ENCODE measurements at regions not wholly inside any gene's neighbourhood (a gene's known extent, or its start where the extent isn't known, plus 50 kb on each side); places are given as distances from the start of the nearest gene placed in this dataset.

DNA sequence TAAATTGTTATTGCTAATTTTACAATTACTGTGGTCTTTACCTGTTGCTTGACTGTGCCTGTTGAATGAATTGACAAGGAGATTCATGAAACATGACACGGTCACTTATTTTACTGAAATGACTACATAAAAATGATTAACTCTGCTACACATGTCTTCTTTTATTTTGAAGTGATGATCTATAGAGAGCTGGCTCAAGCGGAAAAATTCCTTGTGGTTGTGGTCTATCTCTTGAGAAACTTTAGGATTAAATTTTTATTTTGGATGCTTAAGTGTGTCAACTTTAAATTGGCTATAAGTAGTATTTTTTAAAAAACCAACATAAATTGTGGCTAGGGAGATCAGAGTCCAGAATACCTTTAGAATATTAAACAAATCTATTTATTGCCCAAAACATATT, 131.8 kb upstream of the PITX2 start:
- intact Hi-C loops (cut with DNase I) = no loop called here
- no peak for ATAC-seq

DNA sequence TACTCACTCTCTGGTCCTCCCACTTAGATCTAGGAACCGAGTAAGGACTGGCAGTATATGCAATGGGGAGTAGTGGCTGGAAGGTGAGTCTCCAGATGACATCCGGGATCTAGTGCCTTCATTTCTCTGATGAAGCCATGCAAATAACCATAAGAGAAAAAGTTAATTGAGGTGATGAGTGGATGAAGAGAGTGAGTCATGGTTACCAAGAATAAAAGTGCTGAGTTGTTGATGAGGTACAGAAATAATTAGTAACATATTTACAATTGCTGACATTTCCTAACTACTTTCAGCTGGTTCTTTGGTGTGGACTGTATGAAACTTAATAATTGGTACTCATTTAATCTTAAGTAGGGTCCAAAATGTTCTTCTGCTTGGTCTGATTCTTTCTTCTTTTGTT, 146.7 kb upstream of the PITX2 start:
- DNase-seq = no peak
- peak in 1 of 2 donors; percentile 36 for ATAC-seq
- intact Hi-C loops (cut with DNase I) = no loop called here

More for the DNA sequence above, 131.8 kb upstream of the PITX2 start:
- DNase-seq = no peak

DNA sequence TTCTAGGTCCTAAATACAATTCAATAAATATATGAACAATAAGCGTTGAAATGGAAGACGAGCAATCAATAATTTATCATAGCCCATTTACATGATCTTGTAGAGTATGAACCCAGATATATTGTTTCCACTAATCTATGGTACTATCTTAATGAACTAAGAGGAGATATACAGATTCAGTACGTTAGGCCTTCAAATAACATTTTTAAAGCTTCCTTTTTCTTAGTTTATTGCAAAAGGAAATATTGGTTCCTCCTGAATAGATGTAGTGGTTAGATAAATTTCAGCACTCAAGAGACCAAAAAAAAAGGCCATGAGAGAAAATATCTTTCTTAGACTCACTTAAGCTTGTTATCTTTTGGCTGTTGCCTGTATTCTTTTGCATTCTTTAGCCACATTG, 147.5 kb upstream of the PITX2 start:
- ATAC-seq = no peak
- no peak for DNase-seq
- intact Hi-C loops (cut with DNase I) = no loop called here

DNA sequence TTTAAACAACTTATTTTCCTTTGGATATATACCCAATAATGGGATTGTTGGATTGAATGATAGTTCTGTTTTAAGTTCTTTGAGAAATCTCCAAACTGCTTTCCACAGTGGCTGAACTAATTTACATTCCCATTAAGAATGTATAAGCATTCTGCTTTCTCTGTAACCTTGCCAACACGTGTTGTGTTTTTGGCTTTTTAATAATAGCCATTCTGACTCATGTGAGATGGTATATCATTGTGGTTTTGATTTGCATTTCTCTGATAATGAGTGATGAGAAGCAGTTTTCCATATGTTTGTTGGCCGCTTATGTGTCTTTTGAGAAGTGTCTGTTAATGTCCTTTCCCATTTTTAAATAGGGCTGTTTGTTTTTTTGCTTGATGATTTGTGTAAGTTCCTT, 155.6 kb upstream of the PITX2 start:
- ATAC-seq (no peak), DNase-seq (no peak)
- intact Hi-C loops (cut with DNase I) = no loop called here

DNA sequence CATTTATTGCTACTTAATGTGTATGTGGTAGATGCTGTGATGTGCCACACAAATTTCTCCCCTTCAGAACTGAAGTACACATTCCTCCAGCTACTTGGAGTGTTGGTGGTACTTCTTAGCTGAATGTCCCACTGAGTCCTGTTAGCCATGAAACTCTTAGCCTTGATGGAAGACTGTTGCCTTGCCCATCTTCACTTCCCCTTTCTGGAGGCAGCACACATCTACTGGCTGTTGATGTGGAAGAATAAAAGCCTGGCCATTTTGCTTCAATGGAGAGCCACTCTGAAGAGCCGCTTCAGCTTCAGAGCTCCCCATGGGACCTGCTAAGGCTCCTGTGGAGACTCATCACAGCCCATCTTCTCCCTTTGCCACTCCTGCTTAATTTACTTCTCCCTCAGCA, 157.7 kb upstream of the PITX2 start:
- ATAC-seq = no peak
- intact Hi-C loops (cut with DNase I) = no loop called here
- no peak for DNase-seq

DNA sequence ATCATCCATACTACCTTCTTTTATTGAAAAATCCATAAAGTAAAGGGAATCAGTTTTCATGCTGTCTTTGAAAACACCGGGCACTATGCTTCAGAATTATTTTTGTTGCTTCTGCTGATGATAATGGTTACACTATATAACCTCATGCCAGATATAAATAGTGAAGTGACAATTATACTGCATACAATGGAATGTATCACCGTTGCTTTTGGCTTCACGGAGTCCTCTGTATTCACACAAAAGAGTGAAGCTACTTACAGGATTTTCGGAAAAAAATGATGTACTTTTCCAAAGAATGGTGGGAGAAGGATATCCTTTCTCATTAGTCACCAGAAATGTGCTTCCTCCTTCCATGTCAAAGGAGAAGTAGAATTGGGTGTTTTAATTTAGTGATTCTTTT, 159.1 kb upstream of the PITX2 start:
- DNase-seq (no peak), ATAC-seq (no peak)
- intact Hi-C loops (cut with DNase I) = no loop called here

DNA sequence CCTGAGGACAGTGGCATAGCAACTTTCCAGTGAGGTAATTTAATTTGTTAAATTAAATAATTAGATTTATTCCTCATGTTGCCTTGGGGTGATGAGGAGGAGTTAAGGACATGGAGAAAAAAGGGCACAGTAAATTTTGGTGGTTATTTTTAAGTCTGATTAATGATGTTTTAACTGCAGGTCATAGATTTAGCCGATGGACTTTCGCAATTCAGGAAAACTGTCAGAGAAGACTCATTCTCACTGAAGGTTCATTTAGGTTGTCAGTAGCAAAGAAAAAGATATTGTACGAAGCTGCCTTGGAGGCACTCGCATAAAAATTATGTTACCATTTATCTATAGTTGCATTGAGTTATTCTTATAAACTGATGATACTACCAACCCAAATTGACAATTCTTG, 164.2 kb upstream of the PITX2 start:
- ATAC-seq = no peak
- intact Hi-C loops (cut with DNase I) = no loop called here
- DNase-seq = no peak

DNA sequence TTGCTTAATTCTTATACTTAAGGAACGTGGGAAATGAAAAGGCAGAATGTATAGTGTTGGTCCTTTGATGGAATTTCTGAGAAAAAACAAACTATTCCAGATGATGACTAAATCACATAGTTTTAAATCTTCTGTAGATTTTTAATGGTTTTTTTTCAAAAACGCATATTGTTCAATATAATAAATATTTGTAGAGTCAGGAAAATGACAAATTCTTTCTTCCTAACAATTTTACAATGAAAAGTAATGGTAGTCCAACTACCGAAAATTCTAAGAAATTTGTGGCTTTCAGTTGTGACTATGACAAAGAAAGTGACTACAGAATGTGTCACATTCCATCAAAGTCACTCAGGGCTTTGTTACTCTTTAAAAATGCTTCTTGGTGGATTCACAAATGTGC, 164.8 kb upstream of the PITX2 start:
- ATAC-seq = no peak
- DNase-seq = no peak
- intact Hi-C loops (cut with DNase I) = no loop called here

DNA sequence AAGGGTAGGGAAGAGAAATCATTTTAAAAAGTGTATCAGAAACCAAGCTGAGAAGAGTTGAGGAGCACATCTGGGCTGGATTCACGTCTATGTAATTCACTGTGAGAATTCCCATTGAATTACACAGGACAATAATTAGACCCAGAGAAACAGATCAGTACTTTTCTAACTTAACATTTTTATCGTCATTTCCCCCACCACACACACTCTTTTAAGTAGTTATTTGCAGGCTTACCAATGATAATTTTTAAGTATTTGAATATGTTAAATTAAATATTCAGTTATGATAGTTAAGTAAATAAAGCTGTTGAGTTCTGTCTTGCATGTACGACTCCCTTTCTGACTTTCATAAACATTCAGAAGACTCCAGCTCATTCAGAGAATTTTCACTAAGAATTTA, 165.4 kb upstream of the PITX2 start:
- no peak for ATAC-seq
- DNase-seq = no peak
- intact Hi-C loops (cut with DNase I) = no loop called here

DNA sequence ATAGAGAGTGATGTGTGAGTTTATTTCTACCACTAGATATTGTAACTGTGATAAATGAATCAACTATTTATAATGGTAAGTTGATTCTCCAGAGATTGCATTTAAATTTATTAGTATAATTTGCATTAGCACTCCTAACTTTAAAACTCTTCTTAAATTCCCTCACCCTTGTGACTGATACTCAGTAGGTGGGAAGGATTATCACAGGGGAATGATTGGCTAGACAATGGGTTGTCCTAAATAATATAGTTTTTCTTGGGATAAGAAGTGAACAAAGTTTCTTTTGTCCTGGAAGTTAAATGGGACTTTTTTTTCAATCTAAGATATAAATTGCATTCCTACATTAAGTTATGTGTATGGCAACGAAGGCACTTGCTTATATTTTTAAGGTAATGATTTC, 169.2 kb upstream of the PITX2 start:
- DNase-seq (no peak), ATAC-seq (no peak)
- intact Hi-C loops (cut with DNase I) = no loop called here

DNA sequence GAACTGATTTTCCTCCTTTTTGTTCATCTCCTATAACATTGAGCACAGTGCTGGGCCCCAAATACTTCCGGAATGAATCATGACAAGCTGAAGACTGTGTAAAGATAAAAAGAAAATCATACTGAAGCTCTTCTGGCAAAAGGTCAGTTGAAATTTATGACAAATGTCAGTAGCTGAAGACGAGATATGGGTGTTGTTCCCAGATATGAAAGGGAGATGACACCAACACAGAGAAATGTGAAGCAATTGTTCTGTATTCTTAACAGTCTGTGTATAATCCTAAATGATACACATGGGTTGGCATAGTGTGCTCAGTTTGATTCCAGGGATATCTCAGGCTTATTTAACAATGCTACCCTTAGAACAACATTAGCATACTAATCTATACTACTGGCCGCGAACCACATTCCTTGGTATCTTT, 170.5 kb upstream of the PITX2 start:
- peak in 1 of 2 donors; percentile 88 for ATAC-seq
- intact Hi-C loops (cut with DNase I) = no loop called here
- DNase-seq = no peak

DNA sequence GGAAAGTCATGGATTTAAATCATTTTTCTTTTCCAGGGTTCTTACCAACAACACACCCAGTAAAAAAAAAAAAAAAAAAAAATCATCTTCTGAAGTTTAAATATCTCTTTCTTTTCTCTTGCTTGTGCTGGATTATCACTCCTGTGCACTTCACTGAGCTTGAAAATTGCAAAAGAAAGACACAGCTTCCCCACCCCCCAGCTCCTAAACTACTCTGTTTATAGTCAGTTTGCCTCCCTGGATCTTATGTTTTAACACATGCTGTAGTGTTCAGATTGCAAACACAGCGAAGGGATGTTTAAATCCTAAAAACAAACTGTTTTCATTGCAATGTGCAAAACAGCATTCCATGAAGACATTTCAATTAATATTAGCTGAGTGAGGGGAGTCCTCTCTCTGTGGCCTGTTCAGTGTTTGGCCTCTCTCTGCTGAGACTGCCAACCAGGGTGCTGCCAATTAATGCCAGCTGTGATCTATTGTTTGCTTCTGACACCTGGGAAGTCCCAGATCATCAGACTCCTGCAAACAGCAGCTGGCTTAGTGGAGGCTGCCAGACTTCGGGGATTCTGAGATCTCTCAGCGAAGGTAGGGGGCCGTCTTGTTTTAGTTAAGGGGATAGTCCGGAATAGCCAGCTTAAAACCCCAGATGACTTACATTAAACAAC, 171.1 kb upstream of the PITX2 start:
- DNase-seq = no peak
- intact Hi-C loops (cut with DNase I) = no loop called here
- ATAC-seq = peak in 1 of 2 donors; percentile 19

DNA sequence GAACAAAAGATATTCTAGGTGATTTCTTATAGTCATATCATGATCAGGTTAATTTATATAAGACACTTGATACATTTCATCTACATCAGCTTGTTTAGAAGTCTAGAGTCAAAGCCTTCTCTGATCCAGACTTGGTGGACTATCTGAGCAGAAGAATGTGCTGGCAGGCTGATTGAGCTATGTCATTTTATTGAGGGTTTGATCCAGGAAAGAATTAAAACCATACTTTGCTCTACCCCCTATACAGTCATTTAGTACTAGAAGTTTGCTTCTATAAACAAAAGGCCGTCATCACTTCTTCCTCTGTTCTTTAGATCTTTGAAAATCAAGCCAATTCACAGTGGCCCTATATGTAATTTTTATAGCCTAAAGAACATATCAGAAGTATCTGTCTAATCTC, 173.1 kb upstream of the PITX2 start:
- ATAC-seq = no peak
- no peak for DNase-seq
- intact Hi-C loops (cut with DNase I) = no loop called here

DNA sequence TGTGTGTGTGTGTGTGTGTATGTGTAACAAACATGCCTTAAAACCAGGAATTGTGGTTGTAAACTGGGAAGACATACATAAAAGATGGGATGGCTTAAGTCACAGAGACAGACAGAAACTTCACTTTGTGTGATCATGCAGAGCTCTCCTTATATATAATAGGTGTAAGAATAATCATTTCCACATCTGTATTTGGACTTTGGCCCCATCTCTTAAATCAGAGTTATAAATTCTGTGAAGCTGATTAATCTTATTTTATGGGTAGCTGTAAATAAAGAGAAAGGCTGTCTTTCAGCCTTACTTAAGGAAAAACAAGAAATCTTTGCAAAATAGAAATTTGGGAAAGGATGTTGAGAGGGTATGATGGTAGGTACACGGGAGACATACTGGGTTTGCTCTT, 174.6 kb upstream of the PITX2 start:
- ATAC-seq (no peak), DNase-seq (no peak)
- intact Hi-C loops (cut with DNase I) = no loop called here

DNA sequence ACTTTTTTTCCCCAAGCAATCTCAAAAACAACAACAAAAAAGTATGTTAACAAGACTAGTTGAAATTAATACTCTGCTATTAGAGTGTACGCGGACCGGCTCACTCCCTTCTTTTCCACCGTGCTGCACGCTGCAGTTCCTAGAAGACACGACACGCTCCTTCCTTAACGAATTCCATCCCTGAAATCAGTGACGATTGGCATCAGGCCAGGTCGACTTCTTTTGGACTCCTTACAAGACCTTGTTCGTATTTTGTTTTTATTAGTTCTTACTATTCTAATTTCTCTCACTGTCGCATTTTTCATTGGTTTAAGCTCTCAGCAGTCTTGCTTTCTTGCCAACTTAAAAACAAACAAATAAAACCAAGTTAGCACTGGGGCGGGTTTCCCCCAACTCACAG, 175.8 kb upstream of the PITX2 start:
- intact Hi-C loops (cut with DNase I) = no loop called here
- DNase-seq (no peak), ATAC-seq (no peak)

DNA sequence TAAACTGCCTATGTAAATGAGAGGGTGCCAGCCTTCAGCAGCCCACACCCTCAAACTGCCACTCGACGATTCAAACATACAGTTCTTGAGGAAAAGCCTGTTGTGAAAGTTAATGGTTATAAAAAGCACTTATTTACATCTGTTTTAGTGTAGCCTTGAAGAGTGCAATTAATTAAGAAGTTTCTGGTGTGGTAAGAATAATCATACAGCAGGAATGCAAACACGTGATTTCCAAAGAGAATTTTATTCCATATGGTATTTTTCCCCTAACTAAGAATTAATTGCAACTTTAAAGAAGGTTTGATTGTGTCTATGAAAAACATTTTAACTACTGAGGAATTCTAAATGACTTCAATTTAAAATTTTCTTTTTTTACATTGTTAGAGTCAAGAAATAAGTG, 176.3 kb upstream of the PITX2 start:
- no peak for DNase-seq
- no peak for ATAC-seq
- intact Hi-C loops (cut with DNase I) = no loop called here

DNA sequence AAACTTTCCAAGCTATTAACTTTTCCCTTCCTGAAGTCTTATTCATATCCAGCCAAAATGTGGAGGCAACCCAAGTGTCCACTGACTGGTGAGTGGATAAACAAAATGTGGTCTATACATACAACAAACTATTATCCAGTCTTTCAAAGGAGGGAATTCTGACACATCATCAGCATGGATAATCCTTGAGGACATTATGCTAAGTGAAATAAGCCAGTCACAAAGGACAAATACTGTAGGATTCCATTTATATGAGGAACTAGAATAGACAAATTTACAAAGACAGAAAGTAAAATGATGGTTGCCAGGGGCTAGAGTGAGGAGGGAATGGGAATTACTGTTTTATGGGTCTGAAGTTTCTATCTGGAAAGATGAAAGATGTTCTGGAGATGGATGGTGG, 178.7 kb upstream of the PITX2 start:
- DNase-seq (no peak), ATAC-seq (no peak)
- intact Hi-C loops (cut with DNase I) = no loop called here

DNA sequence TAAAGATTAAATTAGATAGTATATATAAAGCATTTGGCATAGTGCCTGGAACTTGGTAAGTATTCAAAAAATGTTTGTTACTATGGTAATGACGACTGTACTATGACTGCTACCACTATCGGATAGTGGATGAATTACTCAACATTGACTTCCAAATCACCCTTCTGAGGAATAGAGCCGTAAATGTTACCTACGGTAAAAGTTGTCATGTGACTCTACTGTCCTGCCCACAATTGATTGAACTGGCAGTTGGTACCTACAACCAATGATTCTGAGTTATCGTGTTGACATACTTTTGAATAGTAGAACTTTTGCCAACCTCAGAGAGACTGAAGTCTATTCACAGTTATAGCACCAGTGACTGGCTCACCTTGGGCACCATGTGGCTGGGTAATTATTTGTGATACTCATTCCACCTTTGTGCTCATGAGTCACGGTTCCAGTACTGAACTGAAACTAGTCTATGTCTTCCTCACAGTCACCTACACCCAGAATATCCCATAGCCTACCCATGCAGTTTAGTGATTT, 185.5 kb upstream of the PITX2 start:
- ATAC-seq (no peak), DNase-seq (no peak)
- intact Hi-C loops (cut with DNase I) = no loop called here

DNA sequence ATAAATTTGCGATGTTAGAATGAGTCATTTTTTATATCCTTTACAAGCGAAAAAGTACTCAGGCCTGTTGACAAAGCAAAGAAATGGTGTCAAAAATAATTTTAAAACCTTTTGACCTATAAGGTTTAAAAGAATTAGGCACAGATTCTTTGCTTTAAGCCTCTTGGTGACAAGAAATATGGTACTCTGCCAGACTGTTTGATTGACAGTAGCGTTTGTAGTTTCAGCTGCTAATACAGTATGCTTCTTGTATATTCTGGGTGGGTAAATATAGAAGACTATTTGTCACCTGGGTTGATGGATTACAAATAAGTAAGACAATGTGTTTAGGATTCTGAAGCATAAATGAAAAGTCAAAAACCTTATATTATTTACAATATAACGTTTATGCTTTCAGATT, 193.1 kb upstream of the PITX2 start:
- DNase-seq (no peak), ATAC-seq (no peak)
- intact Hi-C loops (cut with DNase I) = no loop called here

DNA sequence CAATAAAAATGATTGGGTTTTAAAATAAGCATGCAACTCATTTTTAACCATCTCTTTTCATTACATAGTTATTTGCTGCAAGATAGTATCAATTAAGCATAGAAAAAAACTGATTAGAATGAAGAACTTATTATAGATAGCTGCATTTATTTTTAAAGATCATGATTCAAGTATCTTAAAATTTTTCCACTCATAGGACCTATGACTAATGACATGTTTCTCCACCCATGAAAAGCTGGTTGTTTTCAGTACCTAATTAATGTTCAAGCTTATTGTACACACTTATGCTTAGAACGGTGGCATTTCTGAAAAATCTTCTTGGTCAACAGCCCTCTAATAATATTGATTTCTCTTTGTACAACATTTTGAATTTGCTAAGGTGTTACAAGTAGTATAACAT, 193.5 kb upstream of the PITX2 start:
- DNase-seq = no peak
- intact Hi-C loops (cut with DNase I) = no loop called here
- no peak for ATAC-seq

DNA sequence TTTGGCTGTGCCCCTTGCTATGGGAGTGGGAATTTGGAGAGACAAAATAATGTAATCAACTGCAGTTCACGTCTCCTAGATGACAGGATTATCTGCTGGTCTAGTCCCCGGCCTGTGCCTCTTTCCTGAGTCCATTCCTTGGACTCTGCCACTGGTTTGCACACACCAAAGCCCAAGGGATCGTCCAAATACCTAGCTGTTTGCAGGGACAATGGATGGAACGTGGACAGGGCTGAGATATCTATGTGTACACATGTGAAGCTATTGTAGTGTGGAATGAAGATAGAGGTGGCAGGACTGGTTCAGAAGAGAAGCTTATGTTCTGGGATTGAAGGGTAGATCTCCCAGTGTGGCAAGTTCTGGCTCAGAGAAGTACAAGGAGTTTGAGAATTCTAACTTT, 198.3 kb upstream of the PITX2 start:
- ATAC-seq = no peak
- intact Hi-C loops (cut with DNase I) = no loop called here
- DNase-seq = no peak

DNA sequence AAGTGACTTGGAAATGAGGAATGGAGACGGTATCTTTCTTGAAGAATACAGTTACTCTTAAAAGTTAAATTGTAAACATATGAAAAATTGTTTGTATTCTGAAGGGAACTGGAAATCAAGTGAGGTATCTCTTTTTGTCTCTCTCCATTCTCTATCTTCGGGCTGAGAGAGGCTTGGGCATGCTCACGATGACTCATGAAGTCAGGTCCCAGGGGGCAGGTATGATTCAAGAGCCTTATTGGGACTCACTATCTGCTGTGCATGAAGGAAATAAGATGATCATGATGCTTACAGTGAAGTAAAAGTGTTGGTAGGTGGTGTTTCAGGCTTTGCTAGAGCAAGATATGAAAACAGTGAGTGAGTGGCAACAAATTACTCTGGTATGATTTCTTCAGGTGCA, 200.4 kb upstream of the PITX2 start:
- DNase-seq = no peak
- ATAC-seq = no peak

More for the DNA sequence above, 200.4 kb upstream of the PITX2 start:
- intact Hi-C loops (cut with DNase I) = no loop called here

Measured in left cardiac atrium (tissue), 4 donors.